ENCODE measurements at regions not wholly inside any gene's neighbourhood (a gene's known extent, or its start where the extent isn't known, plus 50 kb on each side); places are given as distances from the start of the nearest gene placed in this dataset.

- Mint-ChIP-seq H3K9me3 (no peaks in the 10 kb centered on the region), H3K4me3 (no peak overlapping the region), H3K27ac (no peak overlapping the region), H3K27me3 (ENCODE audit: low read depth) (no peaks in the 10 kb centered on the region), H3K36me3 (no peaks in the 10 kb centered on the region), H3K4me1 (no peaks in the 10 kb centered on the region)
- ATAC-seq: no peak
- POLR2A ChIA-PET: no interaction called here
- CTCF ChIA-PET: no interaction called here
- TF ChIP-seq FOXP1 (CRISPR knock-in tag; IDR thresholded peaks at IDR 0.05; ENCODE audit: borderline replicate concordance): no peak
- no peak for TF ChIP-seq MYBL2 (CRISPR knock-in tag; IDR thresholded peaks at IDR 0.05)
- TF ChIP-seq MAX (CRISPR knock-in tag; IDR thresholded peaks at IDR 0.05): no peak
- TF ChIP-seq TEAD1 (CRISPR knock-in tag; IDR thresholded peaks at IDR 0.05): no peak
- no peak for TF ChIP-seq ZSCAN18 (CRISPR knock-in tag; IDR thresholded peaks at IDR 0.05)
- DNase-seq (ENCODE audit: low spot score): no peak
Observed at GRCh38 chr4:59956366-59956765, 1243.8 kb upstream of the ADGRL3 start.

GRCh38 chr4:59960143-59960542 lies 1240.0 kb upstream of the ADGRL3 start:
- H3K27ac Mint-ChIP-seq: no peak overlapping the region
- no peaks in the 10 kb centered on the region for H3K36me3 Mint-ChIP-seq
- H3K9me3 Mint-ChIP-seq: peaks cover 3% of the 10 kb centered on the region; the same call in 1 of the 2 replicates
- no peak overlapping the region for H3K4me3 Mint-ChIP-seq
- ATAC-seq (no peak), DNase-seq (ENCODE audit: low spot score) (no peak)
- H3K4me1 Mint-ChIP-seq: no peaks in the 10 kb centered on the region
- ChIA-PET POLR2A (no interaction called here), CTCF (no interaction called here)
- no peaks in the 10 kb centered on the region for H3K27me3 Mint-ChIP-seq (ENCODE audit: low read depth)
- no peak for TF ChIP-seq TP53 (CRISPR knock-in tag; IDR thresholded peaks at IDR 0.05)
- no peak for TF ChIP-seq ZNF232 (CRISPR knock-in tag; IDR thresholded peaks at IDR 0.05)
- no peak for TF ChIP-seq ZNF396 (CRISPR knock-in tag; IDR thresholded peaks at IDR 0.05; ENCODE audit: borderline replicate concordance)
- TF ChIP-seq NFE2L1 (CRISPR knock-in tag; IDR thresholded peaks at IDR 0.05): no peak
- no peak for TF ChIP-seq ERG (CRISPR knock-in tag; IDR thresholded peaks at IDR 0.05)
- TF ChIP-seq CREB1 (CRISPR knock-in tag; IDR thresholded peaks at IDR 0.05): no peak
- TF ChIP-seq ZNF219 (CRISPR knock-in tag; IDR thresholded peaks at IDR 0.05; ENCODE audit: borderline replicate concordance): no peak
- TF ChIP-seq IRF2 (CRISPR knock-in tag; IDR thresholded peaks at IDR 0.05; ENCODE audit: borderline replicate concordance, low read depth): no peak
- no peak for TF ChIP-seq ZNF512 (CRISPR knock-in tag; IDR thresholded peaks at IDR 0.05; ENCODE audit: borderline replicate concordance)

GRCh38 chr4:59966758-59967157 lies 1233.4 kb upstream of the ADGRL3 start:
- no peaks in the 10 kb centered on the region for H3K36me3 Mint-ChIP-seq
- peaks cover 3% of the 10 kb centered on the region; the same call in 1 of the 2 replicates for H3K9me3 Mint-ChIP-seq
- H3K4me3 Mint-ChIP-seq: no peak overlapping the region
- peaks cover 2% of the 10 kb centered on the region for H3K4me1 Mint-ChIP-seq
- ATAC-seq (no peak), DNase-seq (ENCODE audit: low spot score) (no peak)
- ChIA-PET POLR2A (no interaction called here), CTCF (no interaction called here)
- H3K27me3 Mint-ChIP-seq (ENCODE audit: low read depth): no peaks in the 10 kb centered on the region
- H3K27ac Mint-ChIP-seq: no peak overlapping the region
- TF ChIP-seq ATF6 (CRISPR knock-in tag; IDR thresholded peaks at IDR 0.05): no peak
- no peak for TF ChIP-seq HMGXB4 (CRISPR knock-in tag; IDR thresholded peaks at IDR 0.05)
- no peak for TF ChIP-seq PRRX2 (CRISPR knock-in tag; IDR thresholded peaks at IDR 0.05)
- TF ChIP-seq GRHL2 (CRISPR knock-in tag; IDR thresholded peaks at IDR 0.05; ENCODE audit: insufficient replicate concordance, severe bottlenecking): no peak
- no peak for TF ChIP-seq HMGA2 (CRISPR knock-in tag; IDR thresholded peaks at IDR 0.05)
- no peak for TF ChIP-seq ZNF281 (CRISPR knock-in tag; IDR thresholded peaks at IDR 0.05)
- no peak for TF ChIP-seq JUN (CRISPR knock-in tag; IDR thresholded peaks at IDR 0.05)
- no peak for TF ChIP-seq NFYB (CRISPR knock-in tag; conservative IDR thresholded peaks at IDR 0.05; ENCODE audit: low read depth)
- TF ChIP-seq KAT7 (CRISPR knock-in tag; IDR thresholded peaks at IDR 0.05; ENCODE audit: borderline replicate concordance): no peak
- no peak for TF ChIP-seq ZBTB21 (CRISPR knock-in tag; IDR thresholded peaks at IDR 0.05; ENCODE audit: borderline replicate concordance)

Data from WTC11 (cell line).